NCI-H2107 treated with DMSO at 0.1 percent for 48 hours (cell line): ENCODE measurements at regions not wholly inside any gene's neighbourhood (a gene's known extent, or its start where the extent isn't known, plus 50 kb on each side); places are given as distances from the start of the nearest gene placed in this dataset.

Source experiments
- DNase-seq: peaks from one replicate; lab custom pipeline; 2025; ENCODE audit not compliant: unreplicated experiment; lab: John Stamatoyannopoulos, UW

DNA sequence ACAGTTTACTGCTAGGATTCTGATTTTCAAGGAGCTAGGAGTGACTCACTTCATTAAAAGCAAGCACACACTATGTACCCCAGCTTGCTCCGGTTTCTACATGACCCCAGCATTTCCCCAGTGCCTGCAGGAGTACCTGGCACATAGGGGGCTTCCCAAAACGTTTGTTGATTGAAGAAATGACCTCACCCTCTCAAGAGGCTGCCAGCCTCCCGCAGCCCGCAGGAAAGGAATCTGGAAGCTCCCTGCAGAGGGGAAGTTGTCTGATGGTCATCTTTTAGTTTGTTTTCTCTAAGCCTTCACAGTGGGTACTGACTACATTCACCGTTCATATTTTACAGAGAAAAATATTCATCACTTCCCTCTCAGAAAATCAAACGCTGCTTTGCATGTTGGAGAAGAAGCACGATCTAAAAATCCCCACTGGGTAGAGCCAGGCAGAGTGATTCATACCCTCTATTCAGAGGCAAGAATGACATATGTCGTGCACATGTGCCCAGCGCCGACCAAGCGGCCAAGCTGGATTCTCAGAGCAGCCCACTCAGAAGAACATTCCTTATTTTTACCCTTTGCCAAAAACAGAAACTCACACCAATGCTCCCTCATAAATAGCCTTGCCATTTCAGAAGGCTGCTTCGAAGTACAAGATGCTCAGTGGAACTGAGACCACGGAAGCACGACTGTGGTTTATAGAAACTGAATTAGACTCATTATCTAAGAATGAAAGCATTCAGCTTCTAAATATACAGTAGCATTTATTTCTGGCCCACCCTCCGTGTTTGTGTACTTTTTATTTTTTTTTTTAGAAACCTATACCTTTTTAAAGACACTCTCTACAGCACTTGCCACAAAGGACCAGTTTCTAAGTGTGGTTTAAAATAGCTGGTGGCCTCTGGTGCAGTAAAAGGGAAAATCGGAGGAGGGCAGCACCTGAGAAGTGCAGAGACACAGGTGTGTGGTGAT is 143.2 kb downstream of the MIS18A start:
- no peak for DNase-seq

DNA sequence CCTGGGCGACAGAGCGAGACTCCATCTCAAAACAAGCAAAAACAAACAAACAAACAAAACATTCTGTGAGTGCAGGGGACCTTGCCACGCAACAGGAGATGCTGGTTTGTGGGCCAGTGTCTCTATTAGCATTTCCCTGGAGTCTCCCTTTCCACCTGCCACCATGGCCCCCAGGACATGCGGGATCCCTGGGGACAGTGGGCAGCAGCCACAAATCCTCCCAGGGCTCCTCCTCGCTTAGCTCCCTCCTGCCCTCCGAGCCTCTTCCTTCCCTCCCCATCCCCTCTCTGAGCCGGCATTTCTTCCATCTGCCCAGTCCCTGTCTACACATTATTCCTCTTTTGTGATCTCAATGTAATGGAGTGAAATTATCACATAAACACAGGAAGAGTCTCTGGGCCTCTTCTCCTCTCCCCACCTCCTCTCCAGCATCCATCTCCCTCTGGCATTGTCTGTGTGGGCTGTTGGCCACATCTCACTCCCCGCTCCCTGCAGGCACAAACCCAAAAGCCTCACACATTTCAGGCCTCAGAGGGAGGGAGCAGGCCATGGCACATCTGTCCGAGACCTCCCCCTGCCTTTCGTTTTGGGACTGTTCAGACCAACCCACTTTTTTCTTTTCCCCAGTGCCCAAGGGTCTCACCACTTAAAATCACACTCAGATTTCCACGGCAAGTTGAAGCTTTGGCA is 144.3 kb downstream of the MIS18A start:
- no peak for DNase-seq

DNA sequence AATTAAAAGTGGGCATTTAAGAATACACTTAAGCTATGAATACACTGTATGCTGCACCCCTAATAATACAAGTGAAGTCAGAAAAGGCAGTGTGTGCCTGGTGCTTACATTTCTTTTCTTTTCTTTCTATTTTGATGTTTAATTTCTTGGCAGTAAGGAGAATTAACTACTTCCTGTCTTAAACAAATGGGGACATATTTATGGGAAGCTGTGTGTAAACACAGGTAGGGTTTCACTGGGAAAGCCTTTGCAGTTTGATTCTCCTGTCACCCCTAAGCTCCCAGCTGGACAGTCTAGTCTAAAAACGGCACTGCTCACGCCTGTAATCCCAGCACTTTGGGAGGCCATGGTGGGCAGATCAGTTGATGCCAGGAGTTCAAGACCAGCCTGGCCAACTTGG is 146.0 kb downstream of the MIS18A start:
- no peak for DNase-seq

DNA sequence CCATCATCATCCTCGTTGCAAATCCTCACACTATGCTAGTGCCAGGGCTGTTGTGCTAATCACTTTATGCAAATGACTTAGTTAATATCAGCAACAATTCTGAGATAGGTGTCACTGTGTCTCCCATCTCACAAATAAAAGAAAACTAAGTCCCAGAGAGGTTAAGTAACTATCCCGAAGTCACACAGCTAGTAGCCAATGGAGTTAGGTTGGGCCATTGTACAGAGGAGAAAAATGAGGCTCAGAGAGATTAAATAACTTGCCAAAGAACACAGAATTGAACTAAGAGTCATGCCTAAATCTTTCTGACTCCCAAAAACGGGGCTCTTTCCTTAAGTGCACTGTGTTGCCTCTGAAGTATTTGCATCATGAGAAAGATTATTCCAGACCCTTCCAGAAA is 146.4 kb downstream of the MIS18A start:
- no peak for DNase-seq

DNA sequence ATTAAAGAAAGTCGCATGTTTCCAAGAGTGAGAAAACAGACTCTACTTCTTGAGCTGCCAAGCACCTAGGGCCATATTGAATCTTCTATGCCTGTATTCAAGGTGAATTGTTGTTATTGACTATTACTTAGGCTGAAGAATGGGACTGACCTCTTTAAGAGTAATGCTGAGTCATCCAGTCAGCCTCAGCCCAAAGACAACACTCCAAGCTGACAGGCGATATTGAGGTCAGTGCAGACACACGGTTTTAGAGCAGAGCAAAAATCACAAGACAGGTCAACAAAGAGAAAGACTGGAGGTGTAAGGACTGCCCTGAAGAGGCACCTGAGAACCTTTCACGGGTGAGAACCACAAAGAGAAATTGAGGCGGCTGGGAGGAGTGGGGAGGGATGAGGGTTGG is 146.9 kb downstream of the MIS18A start:
- DNase-seq = no peak

DNA sequence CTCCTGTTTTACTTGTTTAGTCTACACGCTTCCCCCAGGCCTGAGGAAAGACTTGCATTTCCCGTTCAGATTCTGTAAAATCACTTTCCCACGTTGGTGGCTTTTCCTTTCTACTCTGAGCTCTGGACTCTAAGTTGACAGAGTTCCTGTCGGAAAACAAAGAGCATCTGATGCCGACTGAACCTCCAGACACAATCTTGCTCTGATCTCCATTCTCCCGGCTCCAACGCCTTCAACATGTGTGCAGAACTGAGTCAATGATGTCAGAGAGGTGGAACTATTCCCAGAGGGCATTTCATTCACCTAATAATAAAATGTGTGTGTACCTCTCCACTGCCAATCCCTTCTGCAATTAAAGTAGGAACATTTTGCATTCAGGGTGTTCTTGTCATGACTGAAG is 147.7 kb downstream of the MIS18A start:
- DNase-seq = no peak

DNA sequence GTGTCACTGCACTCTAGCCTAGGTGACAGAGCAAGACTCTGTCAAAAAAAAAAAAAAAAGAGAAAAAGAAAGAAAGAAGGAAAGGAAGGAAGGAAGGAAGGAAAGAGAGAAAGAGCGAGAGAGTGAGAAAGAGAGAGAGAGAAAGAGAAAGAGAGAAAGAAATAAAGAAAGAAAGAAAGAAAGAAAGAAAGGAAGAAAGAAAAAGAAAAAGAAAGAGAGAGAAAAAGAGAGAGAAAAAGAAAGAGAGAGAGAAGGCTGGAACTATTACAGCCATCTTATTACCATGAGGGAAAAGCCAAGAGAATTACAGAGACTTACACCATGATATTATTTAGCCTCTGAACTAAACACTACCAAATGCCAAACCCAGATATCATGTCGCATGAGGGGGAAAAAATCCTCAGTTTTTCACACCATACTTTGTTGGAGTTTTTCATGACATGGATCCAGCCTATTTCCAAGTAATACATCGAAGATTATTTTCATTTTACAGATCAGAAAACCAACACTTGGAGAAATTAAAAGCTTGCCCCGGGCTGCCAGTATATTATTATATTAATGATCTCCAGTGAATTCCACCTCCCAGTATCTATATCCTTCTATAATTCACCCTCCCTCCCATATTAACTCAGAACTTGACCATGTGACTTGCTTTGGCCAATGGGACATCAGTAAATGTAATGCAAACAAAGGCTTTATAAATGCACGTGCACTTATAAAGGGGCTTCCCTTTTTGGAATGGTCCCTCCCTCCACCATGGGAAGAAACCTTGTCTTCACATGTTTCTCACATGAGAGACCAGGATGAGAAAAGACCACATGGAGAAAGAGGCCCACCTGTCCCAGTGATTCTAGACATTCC is 148.6 kb downstream of the MIS18A start:
- no peak for DNase-seq

DNA sequence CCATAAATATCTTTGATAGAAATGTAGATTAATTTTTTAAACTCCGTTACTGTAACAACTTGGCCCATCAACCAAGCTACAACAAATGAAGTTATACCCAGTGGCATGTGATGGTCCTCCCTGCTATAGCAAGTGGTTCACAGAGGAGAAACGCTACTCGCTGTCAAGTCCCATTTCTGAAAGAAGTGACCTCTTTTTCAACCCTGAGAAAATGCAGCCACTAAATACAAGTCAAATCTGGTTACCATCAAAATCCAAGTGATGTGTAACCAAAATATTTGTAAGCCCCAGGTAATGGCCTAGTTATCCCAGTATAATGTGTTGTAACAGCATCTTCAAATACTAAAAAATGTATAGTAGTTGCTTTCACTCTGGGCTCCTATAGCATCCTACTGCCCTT is 151.8 kb downstream of the MIS18A start:
- DNase-seq = no peak

DNA sequence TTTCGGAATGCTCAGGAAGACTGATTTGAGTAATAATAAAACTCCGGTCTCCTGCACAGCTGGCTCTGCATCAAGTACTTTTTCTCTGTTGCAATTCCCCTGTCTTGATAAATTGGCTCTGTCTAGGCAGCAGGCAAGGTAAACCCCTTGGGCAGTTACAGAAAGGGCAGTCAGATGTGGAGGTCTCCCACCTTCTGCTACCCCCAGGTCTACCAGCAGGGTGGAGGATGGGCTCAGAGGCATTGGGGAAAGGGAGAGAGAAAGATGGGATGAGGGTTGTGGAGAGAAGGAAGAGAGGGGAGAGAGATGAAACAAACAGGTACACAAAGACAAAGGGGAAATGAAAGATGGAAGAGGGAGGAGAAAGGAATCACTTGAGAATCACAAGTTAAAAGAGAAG is 156.8 kb downstream of the MIS18A start:
- DNase-seq = no peak

DNA sequence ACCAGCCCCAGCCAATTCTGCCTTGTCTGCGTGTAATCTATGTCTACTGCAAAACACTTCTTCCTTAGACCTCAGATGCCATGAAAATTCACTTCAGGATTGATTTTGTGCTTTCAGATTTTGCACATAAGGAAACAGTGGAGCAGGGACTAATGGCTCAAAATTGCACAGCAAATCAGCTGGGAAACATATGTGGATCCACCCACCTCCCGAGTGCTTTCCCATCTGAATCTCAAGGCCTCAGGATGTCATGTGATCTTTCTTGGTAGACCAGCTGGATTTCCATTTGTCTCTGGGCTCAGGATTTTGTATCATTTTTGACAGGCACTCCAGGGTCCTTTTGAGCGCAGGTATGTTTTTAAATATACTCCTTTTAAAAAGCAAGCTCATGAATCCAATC is 158.6 kb downstream of the MIS18A start:
- no peak for DNase-seq

DNA sequence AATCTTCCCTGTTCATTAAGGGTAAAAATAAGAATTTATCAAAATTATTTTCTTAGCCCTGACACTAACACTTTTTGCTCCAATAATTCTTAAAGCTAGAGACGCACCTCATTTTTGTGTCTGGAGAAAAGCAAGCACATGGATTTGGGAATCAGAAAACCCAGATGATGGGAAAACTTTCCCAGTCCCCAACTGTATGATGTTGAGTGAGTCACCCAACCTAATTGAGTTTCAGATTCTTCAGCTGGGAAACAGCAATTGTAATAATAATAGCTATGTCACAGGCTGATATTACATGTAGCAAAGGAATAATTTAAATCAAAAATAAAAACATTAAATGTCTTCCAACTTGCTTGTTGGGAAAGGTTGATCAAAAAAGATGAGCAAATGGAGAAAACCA is 159.0 kb downstream of the MIS18A start:
- no peak for DNase-seq

DNA sequence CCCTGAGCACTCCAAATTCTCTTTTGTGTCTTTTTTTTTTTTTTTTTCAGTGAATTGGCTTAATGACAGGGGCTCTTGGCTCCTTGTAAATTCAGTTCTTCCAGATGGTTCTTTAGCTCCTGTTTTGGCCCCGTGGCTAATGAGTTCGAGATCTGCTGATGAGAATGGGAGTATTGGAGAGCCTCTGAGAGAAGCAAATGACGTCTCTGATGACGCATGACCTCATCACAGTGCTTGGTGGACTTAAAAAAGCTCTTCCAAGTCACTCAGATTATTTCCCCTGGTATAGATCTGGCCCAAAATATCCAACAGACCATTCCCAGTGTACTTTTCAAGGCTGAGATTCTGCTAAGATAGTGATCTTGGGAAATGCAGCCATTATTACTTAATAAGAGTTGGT is 159.5 kb downstream of the MIS18A start:
- DNase-seq = no peak

DNA sequence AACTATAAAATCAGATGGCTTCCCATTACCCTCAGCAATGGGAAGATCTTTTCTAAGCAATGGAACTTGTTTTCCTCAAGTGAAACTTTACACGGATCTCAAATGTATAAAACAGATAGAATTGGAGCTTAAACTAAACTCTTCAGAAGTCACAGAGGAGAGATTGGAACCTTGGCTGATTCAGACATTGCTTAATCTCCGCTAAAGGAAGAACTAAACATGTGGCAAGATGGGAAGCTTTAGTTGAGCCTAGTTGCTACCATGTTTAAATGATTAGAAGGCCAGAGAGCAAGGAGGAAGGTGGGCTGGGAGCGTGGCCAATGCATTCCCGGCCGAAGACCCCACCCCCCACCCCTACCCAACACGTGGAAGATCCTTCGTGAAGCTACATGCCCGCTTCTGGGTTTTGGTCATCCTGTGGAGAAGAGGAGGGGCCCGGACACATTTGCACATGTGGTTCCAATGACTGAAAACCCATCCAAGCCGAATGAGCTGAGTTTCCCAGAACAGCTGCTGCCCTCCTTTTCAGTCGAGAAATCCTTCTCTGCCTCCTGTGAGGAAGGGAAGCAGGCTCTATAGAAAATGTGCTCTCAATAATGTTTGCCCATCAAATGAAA is 164.3 kb downstream of the MIS18A start:
- no peak for DNase-seq

DNA sequence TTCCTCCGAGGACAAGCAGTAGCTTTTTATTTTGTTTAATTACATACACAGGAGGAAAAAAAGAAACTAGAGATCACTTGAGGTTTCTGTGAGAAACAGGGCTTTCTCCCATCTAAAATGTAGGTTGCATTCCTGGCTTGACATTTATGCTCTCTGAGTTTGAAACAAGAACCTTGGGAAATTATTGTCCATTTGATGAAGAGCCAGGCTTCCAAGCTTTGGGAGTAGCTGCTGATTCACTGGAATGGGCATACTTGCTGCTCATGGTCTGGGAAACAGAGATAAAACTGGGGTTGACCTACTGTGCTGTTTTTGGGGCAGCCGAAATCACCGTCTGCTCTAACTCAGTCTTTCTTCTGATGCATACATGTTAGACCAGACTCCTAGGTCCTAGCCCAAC is 165.4 kb downstream of the MIS18A start:
- DNase-seq = no peak

DNA sequence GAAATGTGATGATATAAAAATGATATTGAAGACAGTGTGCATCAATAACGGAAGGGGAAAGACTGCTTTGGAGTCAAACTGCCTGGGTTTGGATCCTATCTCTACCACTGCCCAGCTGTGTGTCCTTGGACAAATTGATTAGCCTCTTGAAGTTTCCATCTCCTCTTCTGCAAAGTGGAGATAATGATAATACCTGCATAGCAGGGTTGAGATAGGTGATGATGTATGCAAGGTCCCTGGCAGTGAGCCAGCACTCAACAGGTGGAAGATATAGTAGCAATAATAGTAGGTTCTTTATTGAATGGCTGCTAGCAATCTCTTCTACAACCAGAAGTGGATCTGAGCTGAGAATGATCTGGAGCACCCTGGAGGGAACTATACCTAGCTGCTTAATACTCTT is 166.7 kb downstream of the MIS18A start:
- no peak for DNase-seq

DNA sequence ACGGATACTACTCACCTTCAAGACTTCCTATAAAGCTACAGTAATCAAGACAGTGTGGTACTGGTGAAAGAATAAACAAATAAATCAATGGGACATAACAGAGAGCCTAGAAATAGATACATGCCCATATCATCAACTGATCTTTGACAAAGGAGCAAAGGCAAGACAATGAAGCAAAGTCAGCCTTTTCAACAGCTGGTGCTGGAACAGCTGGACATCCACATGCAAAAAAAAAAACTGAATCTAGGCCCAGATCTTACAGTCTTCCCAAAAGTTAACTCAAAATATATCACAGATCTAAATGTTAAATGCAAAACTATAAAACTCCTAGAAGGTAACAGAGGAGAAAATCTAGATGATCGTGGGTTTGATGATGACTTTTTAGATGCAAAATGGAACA is 170.3 kb downstream of the MIS18A start:
- no peak for DNase-seq

DNA sequence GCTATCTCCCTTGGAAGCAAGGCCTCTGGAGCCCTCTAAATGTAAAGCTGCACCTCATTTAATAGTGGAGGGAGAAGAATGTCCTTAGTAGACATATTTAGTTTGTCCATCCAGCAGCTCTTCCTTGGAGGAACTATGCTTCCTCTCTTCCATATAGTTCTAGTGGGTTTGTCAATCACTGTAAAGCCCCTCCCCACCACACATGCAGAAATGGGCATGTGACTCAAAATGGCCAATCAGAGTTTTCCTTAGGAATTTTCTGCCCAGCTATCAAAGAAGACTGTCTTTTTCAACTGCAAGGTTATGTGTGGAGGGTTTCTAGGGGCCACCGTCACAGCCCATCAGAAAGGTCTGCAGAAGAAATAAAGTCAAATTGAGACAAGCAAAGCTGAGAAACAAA is 175.5 kb downstream of the MIS18A start:
- DNase-seq = no peak

DNA sequence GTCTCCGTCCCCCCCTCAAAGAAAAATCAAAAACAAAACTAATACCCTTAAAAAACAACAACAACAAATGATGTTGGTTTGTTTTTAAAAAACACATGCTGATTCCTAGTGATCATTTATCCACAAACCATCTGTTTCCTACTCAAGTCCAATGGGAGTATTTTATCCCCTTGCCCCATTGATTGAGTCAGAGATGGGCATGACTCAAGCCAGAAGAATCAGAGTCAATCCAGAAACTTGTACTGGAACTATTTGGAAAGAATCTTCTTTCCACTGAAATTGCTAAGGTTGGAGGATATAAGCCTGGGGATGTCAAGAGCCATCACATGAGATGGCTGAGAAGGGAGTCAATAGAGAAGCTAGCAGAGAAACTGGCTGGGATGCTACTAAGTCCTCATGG is 176.4 kb downstream of the MIS18A start:
- no peak for DNase-seq

DNA sequence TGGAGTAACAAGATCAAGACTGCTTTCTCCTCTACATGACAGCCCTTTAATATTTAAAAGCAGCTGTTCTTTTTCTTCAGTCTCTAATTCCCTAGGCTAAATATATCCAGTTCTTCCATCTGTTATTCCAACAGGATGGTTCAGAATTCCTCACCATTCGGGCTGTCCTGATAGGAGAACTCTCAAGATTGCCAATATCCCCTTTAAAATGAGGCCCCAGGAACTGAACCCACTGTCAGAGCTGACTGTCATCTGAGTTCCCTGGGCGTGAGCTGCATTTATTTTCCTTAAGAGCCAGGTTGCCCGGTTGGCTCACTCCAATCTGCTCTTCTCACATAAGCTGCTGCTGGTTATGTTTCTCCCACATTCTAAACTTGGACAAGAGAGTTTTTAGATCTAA is 177.6 kb downstream of the MIS18A start:
- no peak for DNase-seq

DNA sequence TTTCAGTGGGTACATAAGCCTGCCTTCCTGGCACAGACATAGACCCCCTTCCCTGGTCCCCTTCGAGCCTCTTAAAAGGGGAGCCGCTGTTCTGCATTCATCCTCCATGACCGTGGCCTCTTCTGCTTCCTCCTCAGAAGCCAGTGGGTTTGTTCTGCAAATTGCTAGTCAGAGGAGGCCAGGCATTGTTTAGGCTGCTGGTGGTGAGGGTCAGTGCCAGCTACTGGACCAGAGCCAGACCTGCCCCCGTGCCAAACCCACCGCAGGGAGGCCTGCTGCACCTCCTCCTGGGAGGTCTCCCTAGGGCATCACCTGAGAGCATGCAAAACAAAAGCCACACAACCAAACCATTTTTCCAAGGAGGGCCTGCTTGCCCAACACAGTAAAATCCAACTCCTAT is 178.4 kb downstream of the MIS18A start:
- no peak for DNase-seq

DNA sequence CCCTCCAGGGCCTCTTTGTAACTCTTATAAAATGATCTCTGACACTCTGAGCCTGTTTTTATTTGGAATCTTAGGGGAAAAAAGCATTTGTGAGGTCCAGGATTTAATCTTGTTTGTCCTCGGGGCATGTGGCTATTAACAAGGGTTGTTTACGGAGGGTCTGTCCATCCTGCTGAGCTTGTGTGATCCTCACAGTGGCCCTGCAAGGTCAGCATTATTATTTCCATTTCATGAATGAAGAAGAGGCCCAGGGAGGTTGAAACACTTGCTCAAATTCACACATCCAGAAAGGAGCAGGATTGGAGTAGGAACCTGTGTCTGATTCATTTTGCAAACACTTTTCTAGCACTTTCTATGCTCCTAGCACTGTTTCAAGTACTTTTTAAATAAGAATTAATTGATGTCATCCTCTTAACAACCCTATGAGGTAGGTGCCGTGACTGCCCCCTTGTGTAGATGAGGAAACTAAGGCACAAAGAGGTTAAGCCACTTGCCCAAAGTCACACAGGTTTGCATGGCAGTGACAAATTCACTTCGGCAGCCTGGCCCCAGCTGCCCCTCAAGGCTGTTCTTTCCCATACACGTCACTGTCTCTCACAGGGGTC is 178.9 kb downstream of the MIS18A start:
- DNase-seq = no peak
